KG1 (cell line): ENCODE measurements at regions not wholly inside any gene's neighbourhood (a gene's known extent, or its start where the extent isn't known, plus 50 kb on each side); places are given as distances from the start of the nearest gene placed in this dataset.
"Not testable (repeated sequence)": the region's sequence is repeated elsewhere in the genome, so short reads cannot be mapped to it uniquely, and the experiment has no call there.

Experiments used
- DNase-seq: peaks from one replicate; lab custom pipeline; 2025; lab: John Stamatoyannopoulos, UW

- DNase-seq = no peak
Measured at GRCh38 chr6:28802417-28803336, 121.1 kb downstream of the TRIM27 start.

- DNase-seq = no peak
Measured at GRCh38 chr6:28803337-28803709, 120.5 kb downstream of the TRIM27 start.

GRCh38 chr6:28807682-28808280, 116.0 kb downstream of the TRIM27 start:
- DNase-seq = peak; percentile 79

GRCh38 chr6:28808383-28808782, 115.4 kb downstream of the TRIM27 start:
- no peak for DNase-seq

- no peak for DNase-seq
Measured at GRCh38 chr6:28809947-28810658, 113.7 kb downstream of the TRIM27 start.

- no peak for DNase-seq
Measured at GRCh38 chr6:28810659-28811053, 113.1 kb downstream of the TRIM27 start.

GRCh38 chr6:28811873-28812272, 111.9 kb downstream of the TRIM27 start:
- peak; percentile 32 for DNase-seq

GRCh38 chr6:28812778-28813569, 110.8 kb downstream of the TRIM27 start:
- no peak for DNase-seq

GRCh38 chr6:28814032-28814976, 109.5 kb downstream of the TRIM27 start:
- no peak for DNase-seq

GRCh38 chr6:28816339-28816908, 107.4 kb downstream of the TRIM27 start:
- no peak for DNase-seq

GRCh38 chr6:28816909-28817807, 106.6 kb downstream of the TRIM27 start:
- DNase-seq = peak; percentile 60

- DNase-seq = no peak
Measured at GRCh38 chr6:28817808-28818145, 106.0 kb downstream of the TRIM27 start.

GRCh38 chr6:28824793-28825731, 98.7 kb downstream of the TRIM27 start:
- DNase-seq = no peak

- DNase-seq = no peak
Measured at GRCh38 chr6:28825732-28826293, 98.0 kb downstream of the TRIM27 start.

- DNase-seq = not testable (repeated sequence)
Measured at GRCh38 chr6:28831683-28832082, 92.1 kb downstream of the TRIM27 start.

GRCh38 chr6:28836703-28837102, 87.1 kb downstream of the TRIM27 start:
- DNase-seq = not testable (repeated sequence)

- DNase-seq = peak; percentile 91
Measured at GRCh38 chr6:28838289-28838633, 85.5 kb downstream of the TRIM27 start.
